Uterus (tissue), 3 donors: ENCODE measurements at regions not wholly inside any gene's neighbourhood (a gene's known extent, or its start where the extent isn't known, plus 50 kb on each side); places are given as distances from the start of the nearest gene placed in this dataset. TPM values are rescaled to one million over a fixed set of nuclear protein-coding genes. Genes with fewer than 3 reads are reported as not detected.

Source experiments
- DNase-seq, 2 donors: peaks; one replicate each; pipeline ENCODE4 v3.0.0-alpha.2; 2019 to 2020
- H3K27ac ChIP-seq, 2 donors: fragments of 200-600 bp; sonication (generic); 1 replicate in 1 of 2; 2 replicates in 1 of 2; pipeline ENCODE4 v1.5.1; 2016 to 2018
- H3K27me3 ChIP-seq, 2 donors: fragments of 200-600 bp; sonication (generic); one replicate each; pipeline ENCODE4 v1.5.1; 2018 to 2019; ENCODE audit warnings: control low read depth in 1 of 2
- H3K36me3 ChIP-seq, 2 donors: fragments of 200-600 bp; sonication (generic); one replicate each; pipeline ENCODE4 v1.5.1; 2019; ENCODE audit warnings: control low read depth in 1 of 2
- H3K4me1 ChIP-seq, 2 donors: fragments of 200-600 bp; sonication (generic); one replicate each; pipeline ENCODE4 v1.5.1; 2018 to 2019; ENCODE audit warnings: control low read depth in 1 of 2
- H3K4me3 ChIP-seq, 2 donors: fragments of 200-600 bp; sonication (generic); 1 replicate in 1 of 2; 2 replicates in 1 of 2; pipeline ENCODE4 v1.5.1; 2018 to 2019; ENCODE audit warnings: mild to moderate bottlenecking in 1 of 2
- H3K9me3 ChIP-seq, 2 donors: fragments of 200-600 bp; sonication (generic); one replicate each; pipeline ENCODE4 v1.5.1; 2019; ENCODE audit warnings: control low read depth in 1 of 2
- POLR2A ChIP-seq, 2 donors: fragments of 450-650 bp; IDR thresholded peaks; one replicate each; pipeline ENCODE4 v1.6.1; 2016; ENCODE audit warnings: antibody characterized with exemption in 2 of 2, mild to moderate bottlenecking in 1 of 2, moderate library complexity in 1 of 2
- intact Hi-C: fragments of 100-400 bp; cut with DNase I; formaldehyde crosslinking; loops from one replicate; pipeline ENCODE4 v1.15.1; 2023; ENCODE audit warnings: low total_unique reads
- small RNA-seq: library from RNA; depleted of rRNA; stranded (forward); fragments of <200 nt; gene quantifications from one replicate; pipeline ENCODE3, GENCODE V24; 2016
- TF ChIP-seq, protein P1 (sequence below), 4 experiments: fragments of 200-600 bp in 2 of 4; fragments of 450-650 bp in 2 of 4; sonication (generic) in 2 of 4; IDR thresholded peaks; one replicate each; pipeline ENCODE4 v1.5.1; 2016 to 2019; ENCODE audit warnings: antibody characterized with exemption in 4 of 4, mild to moderate bottlenecking in 2 of 4, moderate library complexity in 1 of 4
- donor health status: DM: yes; HTN: yes; CAD: no.

DNA sequence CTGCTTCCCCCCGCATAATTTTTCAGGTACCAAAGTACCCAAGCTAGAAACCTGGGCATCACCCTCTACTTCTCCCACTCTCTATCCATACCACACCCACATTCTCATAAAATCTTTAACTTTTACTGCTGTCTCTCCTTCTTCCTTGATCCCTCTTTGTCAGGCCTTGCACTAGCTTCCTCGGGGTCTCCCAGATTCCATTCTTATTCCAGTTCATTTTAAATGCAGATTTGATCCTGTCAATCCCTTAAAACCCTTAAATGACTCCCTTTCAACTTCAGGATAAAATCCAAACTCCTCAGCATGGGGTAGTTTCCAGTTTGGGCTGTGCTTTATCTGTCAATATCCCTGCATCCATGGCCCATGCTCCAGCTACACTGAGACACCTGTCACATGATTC is 343.5 kb downstream of the PBX1 start:
- intact Hi-C loops = no loop called here

More for the DNA sequence above, 343.5 kb downstream of the PBX1 start:
- no peaks in the 10 kb centered on the region for H3K9me3 ChIP-seq
- no peak for DNase-seq
- H3K4me1 ChIP-seq = no peaks in the 10 kb centered on the region
- TF ChIP-seq POLR2A (IDR thresholded peaks at IDR 0.05) = no peak
- TF ChIP-seq, protein P1, sequence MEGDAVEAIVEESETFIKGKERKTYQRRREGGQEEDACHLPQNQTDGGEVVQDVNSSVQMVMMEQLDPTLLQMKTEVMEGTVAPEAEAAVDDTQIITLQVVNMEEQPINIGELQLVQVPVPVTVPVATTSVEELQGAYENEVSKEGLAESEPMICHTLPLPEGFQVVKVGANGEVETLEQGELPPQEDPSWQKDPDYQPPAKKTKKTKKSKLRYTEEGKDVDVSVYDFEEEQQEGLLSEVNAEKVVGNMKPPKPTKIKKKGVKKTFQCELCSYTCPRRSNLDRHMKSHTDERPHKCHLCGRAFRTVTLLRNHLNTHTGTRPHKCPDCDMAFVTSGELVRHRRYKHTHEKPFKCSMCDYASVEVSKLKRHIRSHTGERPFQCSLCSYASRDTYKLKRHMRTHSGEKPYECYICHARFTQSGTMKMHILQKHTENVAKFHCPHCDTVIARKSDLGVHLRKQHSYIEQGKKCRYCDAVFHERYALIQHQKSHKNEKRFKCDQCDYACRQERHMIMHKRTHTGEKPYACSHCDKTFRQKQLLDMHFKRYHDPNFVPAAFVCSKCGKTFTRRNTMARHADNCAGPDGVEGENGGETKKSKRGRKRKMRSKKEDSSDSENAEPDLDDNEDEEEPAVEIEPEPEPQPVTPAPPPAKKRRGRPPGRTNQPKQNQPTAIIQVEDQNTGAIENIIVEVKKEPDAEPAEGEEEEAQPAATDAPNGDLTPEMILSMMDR (IDR thresholded peaks at IDR 0.05) = no peak
- no peaks in the 10 kb centered on the region for H3K36me3 ChIP-seq
- no peak overlapping the region for H3K4me3 ChIP-seq
- H3K27me3 ChIP-seq = no peaks in the 10 kb centered on the region
- no peak overlapping the region for H3K27ac ChIP-seq

Small RNA genes in the stretch of these regions (small RNA-seq; reads per million reads assigned to genes)
- not detected for gene RNU6-755P
